Astrocyte of the cerebellum (primary cell): ENCODE measurements at regions not wholly inside any gene's neighbourhood (a gene's known extent, or its start where the extent isn't known, plus 50 kb on each side); places are given as distances from the start of the nearest gene placed in this dataset.
"Not testable (repeated sequence)": the region's sequence is repeated elsewhere in the genome, so short reads cannot be mapped to it uniquely, and the experiment has no call there.

Source experiments
- DNase-seq: peaks from one replicate; pipeline ENCODE4 v3.0.0-alpha.2; 2011; ENCODE audit warnings: low read depth
- H3K4me3 ChIP-seq: 2 replicates; pipeline ENCODE4 v1.5.1; 2011; ENCODE audit warnings: mild to moderate bottlenecking, low read depth, low read length, moderate library complexity
- CTCF ChIP-seq: IDR thresholded peaks from 2 replicates; pipeline ENCODE4 v1.5.1; 2012; ENCODE audit warnings: low read length, low read depth, moderate library complexity, mild to moderate bottlenecking; ENCODE audit errors: missing control alignments
- in situ Hi-C: cut with HindIII; loops from 2 replicates; pipeline ENCODE4 v1.10.0; 2017; ENCODE audit warnings: low sequenced_read_pairs

DNA sequence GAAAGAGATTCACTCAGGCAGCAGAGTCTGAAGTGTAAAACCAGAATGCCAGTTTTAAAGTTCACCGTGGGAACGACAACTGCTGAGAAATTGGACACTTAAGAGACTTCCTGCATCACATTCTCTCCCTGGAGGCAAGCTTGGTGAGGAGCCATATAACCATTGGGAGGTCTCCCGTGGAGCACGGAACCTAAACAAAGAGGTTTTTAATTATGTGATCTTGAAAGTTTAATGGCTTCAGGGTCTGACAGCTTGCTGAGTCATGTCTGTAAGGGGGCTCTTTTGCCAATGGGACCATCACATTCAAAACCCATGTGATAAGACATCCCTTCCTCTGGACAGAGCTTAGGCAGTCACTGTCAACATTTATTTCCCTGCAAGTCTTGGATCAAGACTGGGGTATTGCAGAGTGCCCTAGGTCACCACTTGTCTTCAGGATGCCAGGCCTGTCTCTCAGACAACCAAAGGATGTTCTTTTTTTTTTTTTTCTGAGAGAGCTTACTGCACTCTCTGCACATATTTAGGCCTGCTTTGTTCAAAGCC is 674.4 kb downstream of the TYW1 start:
- no peak for DNase-seq
- in situ Hi-C loops, result no loop called here
- no peak for TF ChIP-seq CTCF
- no peak overlapping the region for H3K4me3 ChIP-seq

GRCh38 chr7:67673861-67674260 is 677.2 kb downstream of the TYW1 start:
- no peak for TF ChIP-seq CTCF

DNA sequence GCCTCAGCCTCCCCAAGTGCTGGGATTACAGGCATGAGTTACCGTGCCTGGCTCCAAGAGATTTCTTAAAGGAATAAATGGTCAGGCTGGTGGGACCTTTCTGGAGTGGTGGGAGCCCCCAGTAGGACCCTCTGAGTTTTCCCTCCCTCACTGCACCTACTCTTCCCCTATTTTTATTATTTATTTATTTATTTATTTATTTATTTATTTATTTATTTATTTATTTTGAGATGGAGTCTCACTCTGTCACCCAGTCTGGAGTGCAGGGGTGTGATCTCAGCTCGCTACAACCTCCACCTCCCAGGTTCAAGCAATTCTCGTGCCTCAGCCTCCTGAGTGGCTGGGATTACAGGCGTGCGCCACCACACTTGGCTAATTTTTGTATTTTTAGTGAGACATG is 678.2 kb downstream of the TYW1 start:
- DNase-seq, H3K4me3 ChIP-seq, in situ Hi-C loops: not testable (repeated sequence)

More at GRCh38 chr7:67673861-67674260, 677.2 kb downstream of the TYW1 start:
- DNase-seq, result no peak
- in situ Hi-C loops, result no loop called here
- H3K4me3 ChIP-seq, result no peak overlapping the region

GRCh38 chr7:67675971-67676370 is 679.3 kb downstream of the TYW1 start:
- H3K4me3 ChIP-seq, result no peak overlapping the region
- in situ Hi-C loops, result no loop called here
- DNase-seq, result no peak
- no peak for TF ChIP-seq CTCF

- no peak for DNase-seq
These were observed 681.8 kb downstream of the TYW1 start for GRCh38 chr7:67678419-67678818.

DNA sequence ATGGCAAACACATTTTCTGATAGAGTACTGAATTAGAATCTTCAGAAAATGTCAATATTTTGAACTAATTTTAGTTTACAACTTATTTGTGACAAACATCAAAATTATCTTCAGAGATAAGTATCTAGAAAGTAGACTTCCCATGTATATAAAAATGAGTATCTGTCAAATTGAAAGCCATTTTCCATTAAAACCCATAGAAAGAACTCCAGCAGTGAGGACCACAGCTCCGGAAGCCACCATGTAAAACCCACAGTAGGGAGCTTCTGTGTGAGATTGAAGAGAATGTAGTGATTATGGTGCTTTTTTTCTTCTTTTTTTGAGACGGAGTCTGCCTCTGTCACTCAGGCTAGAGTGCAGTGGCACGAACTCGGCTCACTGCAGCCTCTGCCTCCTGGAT is 687.0 kb downstream of the TYW1 start:
- no peak for TF ChIP-seq CTCF
- H3K4me3 ChIP-seq, result no peak overlapping the region
- no peak for DNase-seq
- in situ Hi-C loops, result no loop called here

More at GRCh38 chr7:67678419-67678818, 681.8 kb downstream of the TYW1 start:
- no peak for TF ChIP-seq CTCF
- in situ Hi-C loops, result no loop called here
- no peak overlapping the region for H3K4me3 ChIP-seq

- H3K4me3 ChIP-seq, result no peak overlapping the region
- TF ChIP-seq CTCF, result no peak
- in situ Hi-C loops, result loop anchor here (10.0 kb wide), 1 partner anchor 84 kb away; no protein-coding TSS in a partner anchor
- DNase-seq, result no peak
These were observed 694.1 kb downstream of the TYW1 start for GRCh38 chr7:67690700-67691099.
